ENCODE measurements at regions not wholly inside any gene's neighbourhood (a gene's known extent, or its start where the extent isn't known, plus 50 kb on each side); places are given as distances from the start of the nearest gene placed in this dataset.

GRCh38 chr14:82710267-82710841 lies 1176.7 kb upstream of the SEL1L start:
- peak; percentile 55 for DNase-seq (ENCODE audit: low read depth)
- no peak overlapping the region for H3K4me3 ChIP-seq (ENCODE audit: low read depth, low read length)
- TF ChIP-seq, protein P1, sequence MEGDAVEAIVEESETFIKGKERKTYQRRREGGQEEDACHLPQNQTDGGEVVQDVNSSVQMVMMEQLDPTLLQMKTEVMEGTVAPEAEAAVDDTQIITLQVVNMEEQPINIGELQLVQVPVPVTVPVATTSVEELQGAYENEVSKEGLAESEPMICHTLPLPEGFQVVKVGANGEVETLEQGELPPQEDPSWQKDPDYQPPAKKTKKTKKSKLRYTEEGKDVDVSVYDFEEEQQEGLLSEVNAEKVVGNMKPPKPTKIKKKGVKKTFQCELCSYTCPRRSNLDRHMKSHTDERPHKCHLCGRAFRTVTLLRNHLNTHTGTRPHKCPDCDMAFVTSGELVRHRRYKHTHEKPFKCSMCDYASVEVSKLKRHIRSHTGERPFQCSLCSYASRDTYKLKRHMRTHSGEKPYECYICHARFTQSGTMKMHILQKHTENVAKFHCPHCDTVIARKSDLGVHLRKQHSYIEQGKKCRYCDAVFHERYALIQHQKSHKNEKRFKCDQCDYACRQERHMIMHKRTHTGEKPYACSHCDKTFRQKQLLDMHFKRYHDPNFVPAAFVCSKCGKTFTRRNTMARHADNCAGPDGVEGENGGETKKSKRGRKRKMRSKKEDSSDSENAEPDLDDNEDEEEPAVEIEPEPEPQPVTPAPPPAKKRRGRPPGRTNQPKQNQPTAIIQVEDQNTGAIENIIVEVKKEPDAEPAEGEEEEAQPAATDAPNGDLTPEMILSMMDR (IDR thresholded peaks at IDR 0.05; ENCODE audit: control insufficient read depth, extremely low read depth, insufficient read depth): peak; percentile 85

- no peak overlapping the region for H3K4me3 ChIP-seq (ENCODE audit: low read depth, low read length)
- TF ChIP-seq, protein P1 (IDR thresholded peaks at IDR 0.05; ENCODE audit: control insufficient read depth, extremely low read depth, insufficient read depth): no peak
Measured at GRCh38 chr14:82719617-82720016, 1186.0 kb upstream of the SEL1L start.

DNA sequence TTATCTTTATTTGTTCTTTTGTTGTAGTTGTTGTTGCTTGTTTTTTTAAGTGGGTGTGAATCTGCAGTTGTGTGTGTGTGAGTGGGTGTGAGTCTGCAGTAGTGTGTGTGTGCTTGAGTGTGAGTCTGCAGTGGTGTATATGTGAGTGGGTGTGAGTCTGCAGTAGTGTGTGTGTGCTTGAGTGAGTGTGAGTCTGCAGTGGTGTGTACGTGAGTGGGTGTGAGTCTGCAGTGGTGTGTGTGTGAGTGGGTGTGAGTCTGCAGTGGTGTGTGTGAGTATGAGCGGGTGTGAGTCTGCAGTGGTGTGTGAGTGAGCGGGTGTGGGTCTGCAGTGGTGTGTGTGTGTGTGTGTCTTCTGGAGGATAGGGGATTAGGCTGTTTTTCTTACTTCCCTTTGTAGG lies 1186.8 kb upstream of the SEL1L start:
- no peak overlapping the region for H3K4me3 ChIP-seq (ENCODE audit: low read depth, low read length)
- TF ChIP-seq, protein P1 (IDR thresholded peaks at IDR 0.05; ENCODE audit: control insufficient read depth, extremely low read depth, insufficient read depth): no peak
- DNase-seq (ENCODE audit: low read depth): no peak

More at GRCh38 chr14:82719617-82720016, 1186.0 kb upstream of the SEL1L start:
- no peak for DNase-seq (ENCODE audit: low read depth)

DNA sequence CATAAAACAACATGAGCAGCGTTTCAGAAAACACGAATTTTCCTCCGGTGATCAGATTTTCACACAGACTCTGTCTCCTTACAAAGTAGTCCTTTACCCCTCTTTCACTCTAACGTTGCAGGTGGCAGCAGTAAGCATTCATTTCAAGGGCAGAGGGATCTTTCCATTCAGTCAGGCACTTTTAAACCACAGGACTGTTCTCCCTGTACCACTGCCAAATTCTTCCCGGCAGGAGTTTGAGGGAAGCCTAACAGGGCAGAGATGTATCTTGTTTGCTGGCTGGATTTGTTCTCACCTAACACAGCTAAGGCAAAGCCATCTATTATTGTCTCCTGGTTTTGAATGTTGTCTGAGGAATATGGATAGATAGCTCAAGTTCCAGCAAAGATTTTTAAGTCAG lies 1187.3 kb upstream of the SEL1L start:
- H3K4me3 ChIP-seq (ENCODE audit: low read depth, low read length): no peak overlapping the region
- TF ChIP-seq, protein P1 (IDR thresholded peaks at IDR 0.05; ENCODE audit: control insufficient read depth, extremely low read depth, insufficient read depth): no peak
- DNase-seq (ENCODE audit: low read depth): no peak

DNA sequence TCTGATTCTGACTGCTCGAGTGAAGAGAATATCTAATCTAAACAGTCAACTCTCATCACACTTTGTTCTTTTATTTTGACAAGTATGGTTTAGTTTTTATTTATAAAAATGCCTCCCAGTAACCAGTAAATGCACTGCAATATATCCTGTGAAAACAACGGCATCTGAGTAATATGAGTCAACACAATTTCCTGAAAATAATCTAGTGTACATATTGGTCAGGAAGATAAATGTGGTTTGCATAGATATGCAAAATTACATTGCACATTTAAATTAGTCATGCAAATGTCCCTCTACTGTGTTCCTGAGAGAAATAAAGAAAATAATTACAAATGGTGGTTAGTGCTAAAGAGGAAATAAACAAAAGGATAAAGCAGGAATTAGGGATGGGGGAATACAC lies 1190.7 kb upstream of the SEL1L start:
- TF ChIP-seq, protein P1 (IDR thresholded peaks at IDR 0.05; ENCODE audit: control insufficient read depth, extremely low read depth, insufficient read depth): no peak
- H3K4me3 ChIP-seq (ENCODE audit: low read depth, low read length): no peak overlapping the region
- no peak for DNase-seq (ENCODE audit: low read depth)

DNA sequence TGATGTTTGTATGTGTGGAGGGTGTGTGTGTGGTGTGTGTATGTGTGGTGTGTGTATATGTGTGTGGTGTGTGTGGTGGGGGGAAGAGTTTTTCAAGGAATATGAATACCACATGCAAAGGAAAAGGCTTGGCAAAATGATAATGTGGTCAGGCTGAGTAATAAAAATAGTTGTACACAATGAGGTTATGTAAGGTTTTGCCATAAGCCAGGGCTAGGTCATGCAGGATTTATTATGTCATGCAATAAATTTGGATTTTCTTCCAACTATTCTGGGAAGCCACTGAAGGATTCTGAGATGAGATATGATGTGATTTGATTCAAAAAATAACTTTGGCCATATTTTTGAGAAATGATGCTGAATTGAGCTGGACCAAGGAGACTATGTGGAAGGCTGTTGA lies 1191.6 kb upstream of the SEL1L start:
- TF ChIP-seq, protein P1 (IDR thresholded peaks at IDR 0.05; ENCODE audit: control insufficient read depth, extremely low read depth, insufficient read depth): no peak
- no peak overlapping the region for H3K4me3 ChIP-seq (ENCODE audit: low read depth, low read length)
- DNase-seq (ENCODE audit: low read depth): no peak

DNA sequence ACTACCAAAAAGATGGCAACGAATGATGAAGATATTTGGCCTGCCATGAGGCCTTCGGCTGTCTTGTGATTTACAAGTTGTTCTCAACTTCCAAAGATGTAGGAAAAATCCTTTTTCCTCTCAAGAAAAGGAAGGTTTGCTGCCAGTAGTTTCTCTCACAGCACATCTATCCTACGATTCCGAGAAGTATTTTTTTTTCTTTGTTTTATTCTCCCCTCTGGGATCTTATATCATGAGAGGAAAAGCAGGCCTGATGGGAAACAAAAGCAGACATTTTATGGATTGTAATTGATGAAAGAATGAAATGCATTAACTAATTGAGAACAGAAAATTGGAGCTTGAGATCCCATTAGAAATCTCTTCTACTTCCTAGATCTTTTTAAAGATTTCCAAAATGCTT lies 1197.9 kb upstream of the SEL1L start:
- TF ChIP-seq, protein P1 (IDR thresholded peaks at IDR 0.05; ENCODE audit: control insufficient read depth, extremely low read depth, insufficient read depth): no peak
- DNase-seq (ENCODE audit: low read depth): no peak
- no peak overlapping the region for H3K4me3 ChIP-seq (ENCODE audit: low read depth, low read length)

Data from LNCaP clone FGC (cell line).